GM21526 (cell line): ENCODE measurements at regions not wholly inside any gene's neighbourhood (a gene's known extent, or its start where the extent isn't known, plus 50 kb on each side); places are given as distances from the start of the nearest gene placed in this dataset.

Experiments
- ATAC-seq: cut with Tn5 transposase; IDR thresholded peaks from one replicate; pipeline ENCODE4 v1.9.1; 2021; ENCODE audit warnings: moderate library complexity; ENCODE audit not compliant: unreplicated experiment, low FRiP score

DNA sequence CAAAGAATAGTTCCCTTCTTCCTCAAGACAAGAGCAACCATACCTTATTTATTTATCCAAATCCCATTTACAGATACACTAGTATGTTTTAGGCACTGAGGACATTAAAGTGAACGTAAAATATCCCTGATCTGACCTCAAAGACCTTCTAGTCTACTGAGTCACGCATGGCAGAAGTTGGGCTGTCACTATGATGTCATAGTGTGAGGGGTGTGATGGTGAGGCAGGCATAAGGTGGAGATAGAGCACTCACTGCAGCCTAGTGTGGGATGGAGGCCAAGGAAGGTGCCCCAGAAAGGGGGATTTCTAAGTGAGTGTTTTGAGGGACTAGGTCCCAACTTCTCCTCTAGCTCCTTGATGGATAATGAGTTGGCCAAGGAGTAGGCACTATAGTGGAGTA lies 249.5 kb upstream of the SKOR2 start:
- ATAC-seq, result no peak

- ATAC-seq, result no peak
These were observed 241.2 kb upstream of the SKOR2 start for GRCh38 chr18:47492691-47493090.

DNA sequence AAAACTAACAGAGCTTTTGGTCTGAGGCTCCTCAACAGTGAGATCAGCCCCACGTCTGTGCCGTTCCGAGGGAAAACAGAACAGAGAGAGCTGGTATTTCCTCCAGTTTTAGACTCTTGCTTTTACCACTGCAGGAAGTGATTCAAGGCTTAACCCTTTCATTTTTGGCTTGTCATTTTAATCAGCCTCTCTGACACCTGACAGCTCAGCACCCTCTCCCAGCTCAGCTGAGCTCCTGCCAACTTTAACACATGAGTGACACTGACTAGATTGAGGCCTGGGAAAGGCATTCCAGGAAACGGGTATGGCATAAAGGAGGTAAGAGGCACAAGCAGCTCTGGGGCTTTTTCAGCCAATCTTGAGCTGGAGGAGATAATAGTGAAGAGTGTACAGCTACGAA lies 239.4 kb upstream of the SKOR2 start:
- no peak for ATAC-seq

DNA sequence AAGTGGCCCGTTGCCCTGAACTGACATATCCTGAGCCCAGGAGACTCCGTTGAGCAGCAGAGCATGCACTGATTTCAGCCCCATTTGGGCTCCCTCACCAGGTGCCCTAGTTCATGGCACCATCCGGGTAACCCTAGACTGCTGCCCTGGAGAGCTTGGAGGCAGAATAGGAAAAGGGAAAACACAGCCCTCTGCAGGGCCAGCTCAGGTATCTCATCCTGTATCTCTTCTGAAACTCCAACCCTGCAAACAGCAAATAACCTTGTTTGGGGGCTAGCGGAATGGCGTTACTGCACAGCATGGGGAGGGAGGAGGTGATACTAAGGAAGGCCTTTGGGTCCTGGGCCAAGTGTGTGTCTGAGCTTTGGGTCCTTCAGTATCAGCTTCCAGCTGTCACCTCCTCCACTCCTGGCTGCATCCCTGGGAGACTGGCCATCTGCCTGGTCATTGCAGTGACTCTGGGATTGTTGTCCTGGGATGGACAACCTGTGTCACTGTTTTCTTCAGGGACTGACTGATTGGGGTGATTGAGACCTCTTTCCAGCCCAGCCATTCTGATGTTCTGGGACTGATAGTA lies 233.8 kb upstream of the SKOR2 start:
- ATAC-seq, result no peak

GRCh38 chr18:47484068-47484467 lies 232.6 kb upstream of the SKOR2 start:
- no peak for ATAC-seq

GRCh38 chr18:47480166-47480565 lies 228.7 kb upstream of the SKOR2 start:
- ATAC-seq, result no peak

DNA sequence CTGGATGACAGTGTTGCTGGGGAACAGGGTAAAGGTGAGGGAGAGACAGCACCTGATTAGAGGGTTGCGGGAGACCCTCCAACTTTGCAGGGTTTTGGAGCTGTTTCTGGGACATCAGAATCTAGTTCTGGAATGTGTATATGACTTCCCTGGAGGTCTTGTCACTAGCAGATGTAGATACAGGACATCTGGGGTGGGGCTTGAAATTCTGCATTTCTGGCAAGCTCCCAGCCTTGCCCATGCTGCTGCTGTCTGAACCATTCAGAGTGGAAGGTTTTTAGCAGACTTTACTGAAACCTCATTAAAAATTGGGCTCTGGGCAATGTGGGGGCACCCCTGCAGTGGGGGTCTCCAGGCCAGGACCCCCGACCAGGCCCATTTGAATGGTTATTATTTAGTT lies 220.3 kb upstream of the SKOR2 start:
- ATAC-seq, result no peak

DNA sequence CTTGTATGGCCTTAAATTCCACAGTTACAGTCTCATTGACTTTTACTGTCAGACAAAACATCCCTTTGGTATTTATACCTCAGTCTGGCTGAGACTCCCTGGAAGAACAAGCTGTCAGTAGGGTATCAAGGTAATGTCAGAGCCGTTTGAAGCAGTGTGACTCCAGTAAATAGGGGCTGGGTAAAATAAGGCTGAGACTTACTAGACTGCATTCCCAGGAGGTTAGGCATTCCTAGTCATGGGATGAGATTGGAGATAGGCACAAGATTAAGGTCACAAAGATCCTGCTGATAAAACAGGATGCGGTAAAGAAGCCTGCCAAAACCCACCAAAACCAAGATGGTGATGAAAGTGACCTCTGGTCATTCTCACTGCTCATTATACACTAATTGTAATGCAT lies 219.5 kb upstream of the SKOR2 start:
- no peak for ATAC-seq

- ATAC-seq, result no peak
These were observed 218.1 kb upstream of the SKOR2 start for GRCh38 chr18:47469576-47469975.

DNA sequence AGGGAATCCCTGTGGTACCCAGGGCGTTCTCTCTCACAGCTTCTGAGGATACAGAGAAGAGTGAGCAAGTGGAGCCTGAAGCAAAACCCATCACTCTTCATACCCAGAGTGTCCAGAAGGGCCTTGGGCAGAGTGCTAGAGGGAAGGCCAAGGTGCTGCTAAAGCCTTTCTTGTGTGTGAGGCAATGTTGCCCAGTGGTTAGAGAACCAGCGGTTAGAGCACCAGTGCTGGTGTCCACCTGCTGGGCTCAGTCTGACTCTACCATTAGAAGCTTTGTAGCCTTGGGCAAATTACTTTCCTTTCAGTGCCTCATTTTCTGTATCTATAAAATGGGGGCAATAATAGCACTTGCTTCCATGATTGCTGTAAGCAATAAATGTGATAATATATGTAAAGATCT lies 210.5 kb upstream of the SKOR2 start:
- ATAC-seq, result no peak

DNA sequence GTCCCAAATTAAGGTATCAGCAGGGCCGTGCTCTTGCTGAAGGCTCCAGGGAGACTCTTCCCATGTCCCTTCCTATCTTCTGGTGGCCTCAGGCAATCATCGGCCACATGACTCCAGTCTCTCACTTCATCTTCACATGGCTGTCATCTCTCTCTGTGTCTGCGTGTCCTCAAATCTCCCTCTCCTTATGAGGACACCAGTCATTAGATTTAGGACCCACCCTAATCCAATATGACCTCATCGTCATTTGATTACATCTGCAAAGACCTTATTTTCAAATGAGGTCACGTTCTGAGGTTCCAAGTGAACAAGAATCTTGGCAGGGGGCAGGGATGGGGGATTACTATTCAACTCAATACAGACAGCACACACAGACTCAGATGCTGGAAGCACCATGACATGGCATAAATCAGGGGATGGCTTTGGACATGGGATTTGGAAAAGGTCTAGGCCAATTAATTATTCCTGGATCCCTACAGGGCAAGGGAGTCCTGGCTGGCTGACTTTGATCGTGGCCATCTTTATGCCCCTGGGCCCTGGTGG lies 210.0 kb upstream of the SKOR2 start:
- no peak for ATAC-seq

DNA sequence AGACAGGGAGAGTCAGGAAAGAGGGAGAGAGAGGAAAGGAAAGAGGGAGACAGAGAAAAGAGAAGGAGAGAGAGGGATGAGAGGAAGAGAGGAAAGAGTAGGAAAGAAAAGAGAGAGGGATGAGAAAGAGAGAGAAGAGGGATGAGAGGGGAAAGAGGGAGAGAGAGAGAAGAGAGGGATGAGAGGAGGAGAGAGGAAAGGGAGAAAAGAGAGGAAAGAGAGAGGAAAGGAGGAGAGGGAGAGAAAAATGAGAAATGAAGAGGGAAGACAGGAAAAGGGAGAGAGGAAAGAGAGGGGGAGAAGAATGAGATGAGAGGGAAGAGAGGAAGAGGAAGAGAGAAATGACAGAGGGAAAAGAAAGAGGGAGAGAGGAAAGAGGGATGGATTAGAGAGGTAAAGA lies 207.0 kb upstream of the SKOR2 start:
- ATAC-seq, result no peak

DNA sequence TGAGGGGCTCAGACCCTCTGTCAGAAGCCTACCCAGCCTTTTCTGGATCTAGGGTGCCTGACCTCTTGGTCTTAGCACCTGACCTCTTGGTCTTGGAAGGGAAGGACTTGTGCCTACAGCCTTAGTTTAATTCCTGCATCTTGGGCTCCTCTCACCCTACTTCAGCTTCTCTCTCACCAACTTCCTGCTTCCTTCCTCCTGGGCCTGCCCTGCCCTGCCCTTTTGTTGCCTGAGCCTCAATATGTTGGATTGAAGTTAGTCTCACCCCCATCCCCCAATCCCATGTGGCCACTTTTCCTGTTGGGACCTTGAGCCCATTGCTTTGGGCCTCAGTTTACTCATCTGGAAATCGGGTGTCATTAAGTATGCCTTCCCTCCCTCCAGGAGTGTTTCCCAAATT lies 206.2 kb upstream of the SKOR2 start:
- ATAC-seq, result no peak

- ATAC-seq, result no peak
These were observed 201.6 kb upstream of the SKOR2 start for GRCh38 chr18:47453038-47453437.

DNA sequence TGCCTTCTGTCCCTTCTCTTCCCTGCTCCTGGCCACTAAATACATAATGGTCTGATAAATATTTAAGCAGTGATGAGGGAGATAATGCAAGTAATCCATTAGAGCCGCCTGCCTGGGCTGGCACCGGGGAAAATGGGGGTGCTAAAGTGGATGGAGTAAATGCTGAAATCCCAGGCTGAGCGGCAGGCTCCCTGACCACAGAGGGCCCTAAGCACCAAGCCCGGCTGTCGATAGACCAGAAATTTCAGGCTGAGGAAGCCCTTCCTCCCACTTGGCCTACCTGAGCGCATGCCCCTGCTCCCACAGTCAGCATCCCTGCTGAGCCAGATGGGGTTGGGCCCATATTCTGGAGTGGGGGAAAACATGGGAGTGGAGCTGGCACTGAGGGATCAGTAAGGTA lies 197.5 kb upstream of the SKOR2 start:
- no peak for ATAC-seq

DNA sequence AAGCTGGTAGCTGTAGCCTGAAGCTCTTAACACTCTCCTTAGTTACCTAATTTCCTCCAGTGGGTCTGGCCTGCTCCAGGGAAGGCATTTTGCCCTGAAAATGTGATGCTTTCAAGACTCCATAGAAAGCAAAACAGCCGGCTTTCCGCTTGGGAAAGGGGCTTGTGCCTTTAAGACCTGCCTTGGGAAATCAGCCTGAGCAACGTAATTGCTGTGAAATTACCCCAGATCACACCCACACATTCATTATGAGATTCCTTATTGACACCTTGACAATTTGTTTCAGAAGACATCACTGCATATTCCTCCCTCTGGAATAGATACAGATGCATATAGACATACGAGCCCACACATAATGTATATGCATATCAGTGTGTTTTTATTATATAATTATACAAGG lies 190.5 kb upstream of the SKOR2 start:
- ATAC-seq, result no peak

GRCh38 chr18:47438001-47438400 lies 186.5 kb upstream of the SKOR2 start:
- no peak for ATAC-seq

- no peak for ATAC-seq
These were observed 185.4 kb upstream of the SKOR2 start for GRCh38 chr18:47436871-47437270.

GRCh38 chr18:47434214-47434746 lies 182.8 kb upstream of the SKOR2 start:
- no peak for ATAC-seq

GRCh38 chr18:47427923-47428637 lies 176.6 kb upstream of the SKOR2 start:
- no peak for ATAC-seq

DNA sequence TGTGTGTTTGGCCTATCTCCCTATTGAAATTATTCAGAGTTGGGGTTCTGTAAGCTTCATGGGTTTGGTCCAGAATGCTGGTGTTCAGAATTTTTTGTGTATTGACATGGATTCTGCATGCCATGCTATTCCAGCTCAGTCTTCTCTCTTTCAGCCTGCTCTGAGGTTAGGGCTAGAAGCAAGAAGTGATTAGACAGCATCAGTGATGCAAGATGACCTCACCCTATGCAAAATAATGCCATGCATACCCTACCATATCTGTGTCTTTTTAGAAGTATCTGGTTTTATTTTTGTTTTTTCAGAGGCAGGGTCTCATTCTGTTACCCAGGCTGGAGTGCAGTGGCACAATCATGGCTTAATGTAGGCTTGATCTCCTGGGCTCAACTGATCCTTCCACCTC lies 175.6 kb upstream of the SKOR2 start:
- ATAC-seq, result no peak

- ATAC-seq, result no peak
These were observed 173.9 kb upstream of the SKOR2 start for GRCh38 chr18:47425365-47425764.
